GM20431 (cell line): ENCODE measurements at regions not wholly inside any gene's neighbourhood (a gene's known extent, or its start where the extent isn't known, plus 50 kb on each side); places are given as distances from the start of the nearest gene placed in this dataset.

Experiments
- in situ Hi-C: fragments of 300-500 bp; cut with MseI, MboI; formaldehyde crosslinking; loops from one replicate; pipeline ENCODE4 v1.15.0; 2020; ENCODE audit warnings: low sequenced_read_pairs; ENCODE audit not compliant: unreplicated experiment

- in situ Hi-C loops, result no loop called here
Measured at GRCh38 chr11:122294041-122294440, 178.0 kb upstream of the BLID start.

GRCh38 chr11:122293296-122294023 is 177.4 kb upstream of the BLID start:
- in situ Hi-C loops, result no loop called here

DNA sequence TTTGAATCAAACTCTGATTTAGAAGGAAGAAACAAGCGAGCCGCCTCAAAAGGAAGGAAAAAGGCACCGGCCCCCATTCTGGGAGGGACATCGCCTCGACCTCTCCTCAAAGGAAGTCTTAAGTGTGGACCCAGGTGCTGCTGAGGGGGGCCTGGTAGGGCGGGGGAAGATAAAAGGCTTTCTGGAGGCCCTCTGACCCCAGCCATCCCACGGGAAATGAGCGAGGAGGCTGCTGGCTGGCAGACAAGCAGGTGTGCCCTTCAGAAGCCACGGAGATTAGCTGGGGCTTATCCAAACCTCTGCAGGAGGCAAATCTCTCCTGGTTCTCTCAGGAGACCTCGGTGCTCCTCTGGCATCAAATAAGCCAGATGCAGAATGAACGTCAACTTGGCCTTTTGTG is 171.4 kb upstream of the BLID start:
- in situ Hi-C loops, result no loop called here

DNA sequence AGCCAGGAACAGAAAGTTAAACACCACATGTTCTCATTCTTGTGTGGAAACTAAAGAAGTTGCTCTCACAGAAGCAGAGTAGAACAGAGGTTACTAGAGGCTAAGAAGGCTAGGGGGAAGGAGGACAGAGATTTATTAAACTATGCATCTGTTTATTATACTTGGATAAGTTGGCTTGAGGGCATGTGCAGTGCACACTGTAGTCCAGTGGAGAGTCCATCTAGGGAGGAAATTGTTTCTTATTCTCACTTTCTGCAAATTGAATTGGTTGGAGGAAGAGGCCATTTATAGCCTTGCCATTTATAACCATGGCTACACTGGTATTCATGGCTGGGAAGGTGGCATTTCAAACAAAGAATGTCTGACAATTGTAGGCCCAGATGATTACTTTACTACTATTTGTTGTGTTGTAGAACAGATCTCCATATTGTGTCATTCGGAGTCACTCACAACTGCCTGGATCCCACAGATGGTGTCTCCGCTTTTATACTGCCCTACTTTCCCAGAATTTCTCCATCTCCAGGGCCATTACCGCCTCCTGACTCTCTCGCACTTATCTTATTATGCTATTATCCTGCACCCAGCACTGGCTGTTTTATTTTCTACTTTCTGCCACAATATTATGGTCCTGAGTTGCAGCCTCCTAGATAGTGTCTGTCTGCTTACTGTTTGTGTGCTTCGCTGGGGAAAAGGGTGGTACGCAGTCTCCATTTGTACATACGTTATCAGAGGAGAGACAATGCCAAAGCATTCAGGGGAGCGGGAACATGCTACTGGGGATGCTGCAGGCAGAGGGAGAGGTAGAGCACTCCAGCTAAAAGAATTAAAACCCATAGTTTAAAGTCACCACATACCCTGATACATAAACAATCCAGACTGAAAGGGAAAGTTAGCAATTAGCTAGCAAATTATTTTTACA is 169.3 kb upstream of the BLID start:
- in situ Hi-C loops, result no loop called here

- in situ Hi-C loops, result no loop called here
Measured at GRCh38 chr11:122280870-122281269, 164.9 kb upstream of the BLID start.

DNA sequence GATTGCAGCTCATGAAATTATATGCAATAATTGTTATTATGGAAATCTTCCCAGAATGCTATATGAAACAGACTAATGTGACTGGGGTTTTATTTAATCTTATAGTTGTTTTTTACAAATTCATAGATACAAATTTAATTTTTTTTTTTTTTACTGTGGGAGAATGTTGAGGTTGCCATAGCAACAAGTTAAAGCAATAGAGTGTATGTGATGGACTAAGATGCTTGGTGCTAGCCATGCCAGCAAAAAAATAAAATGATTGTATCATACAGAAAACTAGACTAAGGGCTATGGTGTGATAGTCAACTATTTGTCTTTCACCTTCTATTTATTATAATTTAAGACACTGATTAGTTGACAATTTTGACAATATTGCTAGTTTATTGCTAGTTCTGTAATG is 163.2 kb upstream of the BLID start:
- in situ Hi-C loops, result no loop called here

- in situ Hi-C loops, result no loop called here
Measured at GRCh38 chr11:122277493-122277892, 161.5 kb upstream of the BLID start.

DNA sequence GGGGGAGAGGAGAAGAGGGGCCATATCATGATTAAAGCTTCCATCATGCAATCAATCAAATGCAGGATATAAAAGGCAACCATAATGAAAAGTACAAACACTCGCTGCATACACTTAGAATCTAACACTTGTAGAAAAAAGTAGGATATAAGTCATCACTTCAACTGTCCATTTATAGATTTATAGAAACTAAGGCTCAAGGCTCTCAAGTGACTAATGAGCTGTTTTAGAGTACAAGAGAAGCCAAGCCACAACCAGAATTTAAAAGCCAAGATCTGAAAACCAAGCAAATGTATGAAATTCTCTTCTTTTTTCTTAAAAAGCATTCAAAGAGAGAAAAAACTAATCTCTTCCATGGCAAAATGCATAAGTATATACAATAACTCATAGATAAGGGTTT is 160.2 kb upstream of the BLID start:
- in situ Hi-C loops, result no loop called here

- in situ Hi-C loops, result no loop called here
Measured at GRCh38 chr11:122275508-122275907, 159.5 kb upstream of the BLID start.

DNA sequence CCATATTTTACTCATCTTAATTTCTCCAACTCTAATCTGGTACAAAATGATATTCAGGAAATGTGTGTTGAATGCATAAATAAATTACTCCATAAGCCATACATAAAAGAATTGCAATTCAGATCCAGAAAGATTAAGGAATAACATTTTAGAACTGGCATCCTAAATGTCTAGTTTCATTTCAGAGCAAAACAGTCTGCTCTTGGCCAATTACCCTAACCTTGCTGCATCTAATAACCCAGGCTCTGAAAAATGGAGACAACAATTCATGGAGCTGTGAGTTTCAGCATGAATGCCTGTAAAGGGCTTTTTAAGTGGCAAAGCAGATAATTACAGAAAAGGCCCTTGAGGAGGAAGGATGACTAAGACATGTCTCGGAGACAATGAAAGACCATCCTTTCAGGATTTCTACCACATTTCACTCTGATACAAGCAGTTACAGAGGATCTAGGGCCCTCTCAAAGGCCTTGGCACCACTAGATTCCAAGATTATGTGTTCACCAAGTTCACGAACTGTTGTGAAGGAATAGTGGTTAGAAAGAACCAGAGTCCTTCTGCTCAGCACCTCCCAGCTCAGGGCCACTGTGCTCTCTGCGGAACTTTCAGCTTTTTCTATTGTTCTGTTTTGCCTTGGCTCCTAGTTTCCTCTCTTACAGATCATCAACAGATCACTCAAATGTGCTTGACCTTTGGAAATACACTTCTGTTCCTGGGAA is 157.6 kb upstream of the BLID start:
- in situ Hi-C loops, result no loop called here

GRCh38 chr11:122271745-122272144 is 155.7 kb upstream of the BLID start:
- in situ Hi-C loops, result no loop called here

DNA sequence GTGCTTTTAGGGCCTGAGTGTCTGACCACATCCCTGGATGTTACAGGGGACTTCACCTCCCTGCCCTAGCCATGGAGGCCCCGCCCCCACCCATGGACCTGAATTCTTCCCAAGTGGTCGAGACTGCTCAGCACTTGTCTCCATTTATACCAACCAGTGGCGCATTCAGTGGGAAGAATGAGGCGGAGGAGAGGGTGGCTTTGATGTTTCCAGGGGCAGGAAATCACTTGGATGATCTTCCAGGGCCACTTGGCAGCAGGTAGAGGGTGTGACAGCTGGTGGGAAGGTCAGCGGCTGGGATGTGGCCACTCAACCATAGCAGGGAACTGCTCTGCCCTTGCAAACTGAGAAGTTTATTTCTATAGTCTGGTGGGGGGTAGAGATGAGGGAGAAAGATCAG is 155.1 kb upstream of the BLID start:
- in situ Hi-C loops, result no loop called here

GRCh38 chr11:122270535-122270934 is 154.5 kb upstream of the BLID start:
- in situ Hi-C loops, result no loop called here

- in situ Hi-C loops, result no loop called here
Measured at GRCh38 chr11:122269824-122270223, 153.8 kb upstream of the BLID start.

DNA sequence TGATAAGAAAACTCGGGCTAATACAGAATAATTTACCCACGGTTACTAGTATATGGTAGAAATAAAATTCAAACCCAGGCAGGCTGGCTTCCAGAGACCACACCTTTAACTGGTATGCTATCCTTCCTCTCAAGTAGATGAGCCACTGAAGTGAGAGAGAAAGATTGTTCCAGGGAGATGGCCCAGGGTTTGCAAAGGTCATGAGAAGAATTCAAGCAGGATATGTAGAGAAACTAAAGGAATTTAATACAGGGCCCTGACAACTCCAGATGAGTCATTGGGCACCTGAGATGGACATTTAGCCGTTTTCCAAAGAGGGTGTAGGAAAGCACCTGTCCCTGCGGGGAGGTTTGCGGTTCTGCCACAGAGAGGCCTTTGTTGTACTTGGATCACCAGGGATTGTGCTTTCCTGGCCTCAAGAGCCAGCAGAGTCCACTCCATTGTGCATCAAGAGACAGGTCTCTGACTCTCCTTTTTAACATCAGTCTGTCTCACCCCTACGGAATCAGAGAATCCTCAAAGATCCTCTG is 152.7 kb upstream of the BLID start:
- in situ Hi-C loops, result no loop called here

DNA sequence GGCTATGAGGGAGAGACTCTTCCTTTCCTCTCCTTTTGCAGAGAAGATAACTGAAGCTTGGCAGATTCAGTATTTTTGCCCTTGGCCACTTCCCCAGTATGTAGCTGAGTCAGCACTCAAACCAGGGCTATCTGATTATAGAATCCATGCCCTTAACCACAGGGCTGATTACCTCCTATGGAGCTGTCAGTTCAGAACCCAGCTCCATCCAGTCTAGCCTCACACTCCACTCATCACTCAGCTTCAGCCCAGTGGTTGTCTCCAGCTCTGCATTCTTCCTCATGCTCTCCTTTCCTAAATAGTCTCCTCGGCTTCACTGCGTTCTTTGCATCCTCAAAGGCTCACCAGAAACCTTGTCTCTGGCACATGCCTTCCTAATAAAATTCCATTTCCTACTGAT is 151.6 kb upstream of the BLID start:
- in situ Hi-C loops, result no loop called here

DNA sequence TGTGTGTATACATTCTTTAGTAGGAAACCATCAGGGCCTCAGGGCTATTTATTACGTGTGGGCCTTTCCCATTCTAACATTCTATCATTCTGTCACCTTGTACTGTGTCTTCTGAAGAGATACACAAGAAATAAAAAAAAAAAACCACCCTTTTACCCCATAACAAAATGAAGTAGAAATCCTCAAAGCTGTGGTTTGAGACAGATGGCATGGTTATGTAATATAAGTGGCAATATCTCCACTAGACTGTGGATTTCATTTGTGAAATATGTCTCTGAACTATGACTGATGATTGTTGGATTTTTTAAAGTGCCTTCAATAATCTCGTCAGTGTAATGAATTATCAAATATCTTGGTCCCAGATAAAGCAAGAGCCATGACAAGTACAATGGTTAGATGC is 150.0 kb upstream of the BLID start:
- in situ Hi-C loops, result no loop called here

DNA sequence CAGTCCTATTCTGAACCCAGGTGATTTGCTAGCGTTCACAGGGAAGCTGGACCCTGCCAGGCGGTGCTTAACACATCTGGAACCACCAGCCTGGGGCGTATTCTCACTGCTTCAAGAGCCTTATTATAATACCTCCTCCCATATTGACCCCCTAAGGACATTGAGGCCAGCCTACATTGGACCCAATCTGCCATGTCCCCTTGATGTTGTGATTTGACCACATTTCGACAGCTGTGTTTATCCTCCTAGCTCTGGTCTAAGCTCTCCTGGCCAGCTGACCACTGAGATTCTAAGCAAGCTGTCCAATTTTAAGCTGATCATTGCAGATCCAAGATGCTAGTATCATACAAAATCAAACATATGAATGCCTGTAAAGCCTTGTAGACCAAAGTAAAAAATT is 148.1 kb upstream of the BLID start:
- in situ Hi-C loops, result no loop called here

GRCh38 chr11:122261546-122261945 is 145.5 kb upstream of the BLID start:
- in situ Hi-C loops, result no loop called here

- in situ Hi-C loops, result no loop called here
Measured at GRCh38 chr11:122259195-122259821, 143.3 kb upstream of the BLID start.
